ENCODE measurements at regions not wholly inside any gene's neighbourhood (a gene's known extent, or its start where the extent isn't known, plus 50 kb on each side); places are given as distances from the start of the nearest gene placed in this dataset.

DNA sequence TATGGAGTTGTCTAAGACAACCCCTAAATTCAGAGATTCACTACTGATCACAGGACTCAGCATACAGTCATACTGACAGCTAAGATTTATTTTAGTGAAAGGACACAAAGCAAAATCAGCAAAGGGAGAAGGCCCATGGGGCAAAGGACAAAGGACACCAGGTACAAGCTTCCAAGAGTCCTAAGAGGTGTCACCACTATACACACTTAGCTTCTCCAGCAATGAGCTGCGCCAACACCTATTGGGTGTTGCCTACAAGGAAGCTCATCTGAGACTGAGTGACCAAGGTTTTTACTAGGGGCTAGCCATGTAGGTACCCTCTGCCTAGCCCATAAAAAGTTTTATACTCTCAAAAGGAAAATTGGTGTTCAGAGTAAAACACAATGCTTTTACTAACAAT, 55.4 kb upstream of the PABPC1L2A start:
- ATAC-seq (peak; percentile 80), DNase-seq (peak in 1 of 3 donors; percentile 12)
- Histone ChIP-seq H3K4me3 (no peak overlapping the region), H3K4me1 (ENCODE audit: low read depth) (no peaks in the 10 kb centered on the region), H3K36me3 (ENCODE audit: low read depth) (no peaks in the 10 kb centered on the region), H3K9me3 (no peaks in the 10 kb centered on the region)
- intact Hi-C loops (cut with DNase I, micrococcal nuclease): no loop called here
- TF ChIP-seq, protein P1, sequence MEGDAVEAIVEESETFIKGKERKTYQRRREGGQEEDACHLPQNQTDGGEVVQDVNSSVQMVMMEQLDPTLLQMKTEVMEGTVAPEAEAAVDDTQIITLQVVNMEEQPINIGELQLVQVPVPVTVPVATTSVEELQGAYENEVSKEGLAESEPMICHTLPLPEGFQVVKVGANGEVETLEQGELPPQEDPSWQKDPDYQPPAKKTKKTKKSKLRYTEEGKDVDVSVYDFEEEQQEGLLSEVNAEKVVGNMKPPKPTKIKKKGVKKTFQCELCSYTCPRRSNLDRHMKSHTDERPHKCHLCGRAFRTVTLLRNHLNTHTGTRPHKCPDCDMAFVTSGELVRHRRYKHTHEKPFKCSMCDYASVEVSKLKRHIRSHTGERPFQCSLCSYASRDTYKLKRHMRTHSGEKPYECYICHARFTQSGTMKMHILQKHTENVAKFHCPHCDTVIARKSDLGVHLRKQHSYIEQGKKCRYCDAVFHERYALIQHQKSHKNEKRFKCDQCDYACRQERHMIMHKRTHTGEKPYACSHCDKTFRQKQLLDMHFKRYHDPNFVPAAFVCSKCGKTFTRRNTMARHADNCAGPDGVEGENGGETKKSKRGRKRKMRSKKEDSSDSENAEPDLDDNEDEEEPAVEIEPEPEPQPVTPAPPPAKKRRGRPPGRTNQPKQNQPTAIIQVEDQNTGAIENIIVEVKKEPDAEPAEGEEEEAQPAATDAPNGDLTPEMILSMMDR (IDR thresholded peaks at IDR 0.05): no peak

DNA sequence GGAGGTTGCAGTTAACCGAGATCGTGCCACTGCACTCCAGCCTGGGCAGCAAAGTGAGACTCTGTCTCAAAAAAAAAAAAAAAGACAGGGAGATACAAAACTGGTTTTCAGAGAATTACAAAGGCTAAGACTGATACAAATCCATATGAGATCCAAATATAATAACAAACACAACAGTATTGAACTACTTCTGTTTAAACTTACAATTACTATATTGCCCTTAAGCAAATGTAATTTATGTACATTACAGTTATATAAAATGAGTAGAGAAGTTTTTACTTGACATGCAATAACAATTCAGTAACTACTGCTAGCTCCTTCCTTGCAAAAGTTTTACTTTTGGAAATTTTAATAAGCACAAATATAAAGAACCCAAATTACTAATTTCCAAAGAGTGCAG, 52.6 kb upstream of the PABPC1L2A start:
- intact Hi-C loops (cut with DNase I, micrococcal nuclease): no loop called here
- no peaks in the 10 kb centered on the region for H3K4me1 ChIP-seq (ENCODE audit: low read depth)
- no peaks in the 10 kb centered on the region for H3K9me3 ChIP-seq
- ATAC-seq (peak; percentile 56), DNase-seq (no peak)
- TF ChIP-seq, protein P1 (IDR thresholded peaks at IDR 0.05): no peak
- H3K36me3 ChIP-seq (ENCODE audit: low read depth): no peaks in the 10 kb centered on the region
- no peak overlapping the region for H3K4me3 ChIP-seq

DNA sequence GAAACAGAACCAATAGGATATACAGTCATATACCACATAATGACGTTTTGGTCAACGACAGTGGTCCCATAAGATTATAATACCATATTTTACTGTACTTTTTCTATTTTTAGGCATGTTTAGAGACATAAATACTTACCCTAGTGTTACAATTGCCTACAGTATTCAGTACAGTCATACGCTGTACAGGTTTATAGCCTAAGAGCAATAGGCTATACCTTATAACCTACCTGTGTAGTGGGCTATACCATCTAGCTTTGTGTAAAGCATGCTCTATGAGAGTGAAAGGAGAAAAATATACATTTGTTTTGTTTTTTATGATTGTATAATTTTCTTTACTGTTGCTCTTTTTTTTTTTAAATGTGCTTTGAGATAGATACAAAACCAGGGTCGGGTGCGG, 52.0 kb upstream of the PABPC1L2A start:
- intact Hi-C loops (cut with DNase I, micrococcal nuclease): no loop called here
- ATAC-seq (peak; percentile 53), DNase-seq (no peak)
- Histone ChIP-seq H3K4me1 (ENCODE audit: low read depth) (no peaks in the 10 kb centered on the region), H3K36me3 (ENCODE audit: low read depth) (no peaks in the 10 kb centered on the region), H3K4me3 (no peak overlapping the region), H3K9me3 (no peaks in the 10 kb centered on the region)
- TF ChIP-seq, protein P1 (IDR thresholded peaks at IDR 0.05): no peak

Measured in mucosa of descending colon (tissue), 3 donors.